HG03442 (cell line): ENCODE measurements at regions not wholly inside any gene's neighbourhood (a gene's known extent, or its start where the extent isn't known, plus 50 kb on each side); places are given as distances from the start of the nearest gene placed in this dataset.

Source experiments
- ATAC-seq: cut with Tn5 transposase; IDR thresholded peaks from one replicate; pipeline ENCODE4 v1.9.1; 2021; ENCODE audit warnings: mild to moderate bottlenecking, moderate library complexity; ENCODE audit not compliant: unreplicated experiment

DNA sequence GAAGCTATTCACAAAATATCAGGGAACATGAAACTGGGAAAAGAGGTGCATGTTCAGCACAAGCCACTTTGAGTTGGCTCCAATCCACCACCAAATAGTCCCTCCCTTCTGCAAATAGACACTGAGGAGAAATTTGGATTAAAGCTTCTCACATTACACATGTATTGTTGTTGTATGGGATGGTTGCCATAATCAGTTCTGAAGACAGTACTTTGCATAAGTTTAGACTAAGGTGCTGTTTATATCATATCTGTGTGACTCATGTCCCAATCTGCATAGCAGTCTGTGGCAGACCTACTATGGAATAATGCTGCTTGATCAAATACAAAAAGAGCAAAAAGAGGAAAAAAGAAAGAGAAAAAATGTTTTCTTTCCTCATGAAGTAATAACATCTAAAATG, 376.7 kb upstream of the DDI1 start:
- ATAC-seq = no peak

DNA sequence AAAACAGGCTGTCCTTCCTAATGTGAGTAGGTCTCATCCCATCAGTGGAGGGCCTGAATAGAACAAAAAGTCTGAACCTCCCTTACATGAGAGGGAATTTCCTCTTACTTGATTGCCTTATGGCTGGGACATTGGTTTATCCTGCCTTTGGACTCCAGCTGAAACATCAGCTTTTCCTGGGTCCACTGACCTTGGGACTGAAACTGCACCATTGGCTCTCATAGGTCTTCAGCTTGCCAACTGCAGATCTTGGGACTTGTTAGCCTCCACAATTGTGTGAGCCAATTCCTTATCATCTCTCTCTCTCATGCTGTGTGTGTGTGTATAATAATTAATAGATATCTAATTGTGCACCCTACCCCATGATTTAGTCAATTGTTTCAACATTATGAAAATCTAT, 375.3 kb upstream of the DDI1 start:
- no peak for ATAC-seq

DNA sequence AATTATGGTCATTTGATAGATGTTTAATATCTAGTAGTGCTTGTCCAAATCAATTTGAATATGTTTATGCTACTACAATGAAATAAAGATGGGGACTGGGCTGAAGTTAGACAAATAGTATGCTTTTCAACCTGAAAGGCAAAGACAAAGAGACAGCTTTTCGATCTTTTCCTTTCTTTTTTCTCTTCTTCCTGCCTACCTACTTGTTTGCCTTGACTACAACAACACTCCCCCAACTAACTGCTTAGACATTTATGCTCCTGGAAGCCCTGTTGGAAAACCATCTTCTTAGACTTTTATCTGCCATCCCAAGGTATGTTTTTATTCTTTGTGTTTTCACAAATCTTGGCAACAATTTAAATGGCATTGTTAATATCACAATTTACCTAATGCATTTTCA, 374.4 kb upstream of the DDI1 start:
- no peak for ATAC-seq

DNA sequence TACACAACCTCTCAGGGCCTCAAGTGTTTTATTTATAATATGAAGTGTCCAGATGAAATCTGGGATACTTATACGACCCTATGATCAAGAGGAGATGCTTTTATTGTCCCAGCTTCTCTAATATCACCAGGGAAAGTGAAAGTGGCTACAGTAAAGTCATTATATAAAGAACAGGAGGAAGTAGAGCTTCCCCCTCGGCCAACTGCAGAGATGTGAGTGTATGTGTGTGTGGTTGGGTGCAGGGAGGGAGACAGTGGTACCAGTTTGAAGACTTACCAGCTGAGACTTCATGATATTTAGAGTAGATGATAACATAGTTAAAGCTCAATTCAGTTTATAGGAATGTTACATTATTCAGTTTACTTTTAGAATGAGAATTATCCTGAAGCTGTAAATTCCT, 373.6 kb upstream of the DDI1 start:
- ATAC-seq = no peak

DNA sequence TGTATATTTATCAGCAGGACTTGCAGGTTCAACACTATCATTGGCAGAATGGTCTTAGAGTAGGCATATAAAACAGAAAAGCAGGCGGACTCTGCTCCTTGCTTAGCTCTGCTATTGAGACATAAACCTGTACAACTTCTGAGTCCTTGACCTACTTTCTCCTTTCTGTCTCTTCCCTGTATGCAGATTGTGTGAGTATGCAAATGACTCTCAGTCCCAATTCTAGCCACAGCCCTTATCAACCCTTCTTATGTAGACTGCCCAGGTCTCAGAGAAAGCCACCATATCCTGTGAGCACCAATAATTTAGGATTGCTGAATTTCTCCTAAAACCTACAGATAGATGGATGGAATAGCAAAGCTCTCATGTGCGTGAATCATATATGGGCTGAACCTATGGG, 367.6 kb upstream of the DDI1 start:
- ATAC-seq = no peak

DNA sequence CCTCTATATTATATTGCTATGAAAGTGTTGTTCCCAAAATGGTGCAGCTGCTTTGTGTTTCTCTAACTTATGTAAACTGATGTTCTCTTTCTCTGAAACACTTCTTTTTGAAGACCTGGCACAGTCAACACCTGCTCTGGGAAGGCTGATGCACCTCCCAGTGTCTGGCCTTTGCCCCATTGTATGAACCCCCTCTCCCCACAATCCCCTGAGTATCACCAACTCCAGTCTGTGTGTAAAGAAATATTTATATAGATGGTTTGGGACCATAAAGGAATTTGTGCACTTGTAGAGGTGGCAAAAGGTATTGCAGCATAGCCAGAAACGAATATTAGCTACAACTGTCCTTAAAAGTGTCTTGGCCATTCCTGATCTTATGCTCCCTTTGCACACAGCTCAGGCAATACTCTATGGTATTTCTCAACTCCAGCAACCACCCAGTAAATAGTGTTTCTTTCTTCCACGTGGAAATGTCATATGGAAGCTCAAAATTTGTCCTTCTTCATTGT, 365.2 kb upstream of the DDI1 start:
- ATAC-seq = no peak

DNA sequence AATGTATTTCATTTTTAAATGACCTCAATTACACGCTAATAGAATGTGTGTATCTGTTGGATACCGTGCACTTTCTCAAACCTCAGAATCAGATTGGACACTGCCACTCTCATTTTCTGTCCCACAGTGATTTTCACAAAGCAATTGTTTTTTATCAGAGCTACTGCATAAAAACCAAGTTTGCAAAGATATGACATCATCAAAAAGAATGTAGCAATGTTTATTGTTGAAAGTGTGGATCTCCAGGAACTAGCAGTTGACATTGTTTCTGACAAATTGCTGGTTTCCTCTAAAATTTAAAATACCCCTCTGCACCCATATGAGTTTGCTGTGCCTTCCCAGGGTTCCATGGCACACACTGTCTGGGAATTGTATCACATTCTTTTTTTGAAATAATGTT, 362.7 kb upstream of the DDI1 start:
- ATAC-seq = no peak

DNA sequence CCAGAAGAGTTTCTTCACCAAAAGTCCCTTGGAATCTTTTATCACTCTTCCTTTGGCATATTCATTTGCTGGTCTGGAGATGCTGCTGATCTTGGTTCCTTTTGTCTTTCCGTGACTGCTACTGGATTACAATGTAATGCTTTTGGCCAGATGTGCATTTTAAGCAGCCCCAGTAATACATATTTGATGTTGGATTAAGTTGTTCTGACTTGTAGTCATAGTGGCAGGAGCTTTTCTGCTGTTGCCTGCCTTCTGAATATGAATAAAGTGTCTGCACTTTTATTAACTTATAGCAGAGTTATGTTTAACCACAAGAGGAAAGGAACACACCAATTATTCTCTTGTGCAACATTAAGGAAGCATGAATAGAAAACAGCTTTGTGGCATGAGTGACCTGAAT, 360.0 kb upstream of the DDI1 start:
- ATAC-seq = no peak

DNA sequence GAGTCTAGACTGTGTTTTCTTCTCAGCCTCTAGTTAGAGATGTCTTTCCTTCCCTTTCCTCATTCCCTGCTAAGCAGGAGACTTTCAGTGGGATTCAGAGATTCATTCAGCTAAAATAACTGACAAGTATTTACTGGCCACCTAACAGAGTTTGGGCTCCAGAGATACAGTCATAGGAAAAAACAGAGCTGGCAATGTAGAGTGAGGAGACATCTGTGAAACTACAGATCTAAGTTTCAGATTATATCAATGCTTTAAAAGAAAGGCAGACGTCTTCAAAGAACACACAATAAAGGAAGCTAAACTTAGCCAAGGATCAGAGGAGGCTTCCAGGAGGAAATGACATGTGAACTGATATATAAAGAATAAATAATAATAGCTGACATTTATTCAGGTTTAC, 355.6 kb upstream of the DDI1 start:
- no peak for ATAC-seq

DNA sequence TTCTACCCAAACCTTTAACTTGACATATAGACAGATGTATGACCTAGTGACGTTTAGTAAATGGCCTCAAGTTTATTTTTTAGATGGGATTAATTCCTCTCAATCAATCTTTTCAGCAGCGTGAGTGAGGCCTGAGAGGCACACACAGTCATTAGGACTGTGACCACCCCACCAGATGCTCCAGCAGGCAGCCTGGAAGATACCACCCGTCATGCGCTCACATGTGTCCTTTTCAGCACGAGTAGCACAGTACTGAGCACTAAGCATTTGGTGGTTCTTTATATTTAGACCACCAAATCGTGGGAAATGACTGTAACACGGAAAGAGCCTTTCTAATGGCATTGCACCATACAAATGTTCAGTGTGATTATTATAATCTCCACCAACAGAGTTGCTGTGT, 354.6 kb upstream of the DDI1 start:
- ATAC-seq = peak; percentile 11

DNA sequence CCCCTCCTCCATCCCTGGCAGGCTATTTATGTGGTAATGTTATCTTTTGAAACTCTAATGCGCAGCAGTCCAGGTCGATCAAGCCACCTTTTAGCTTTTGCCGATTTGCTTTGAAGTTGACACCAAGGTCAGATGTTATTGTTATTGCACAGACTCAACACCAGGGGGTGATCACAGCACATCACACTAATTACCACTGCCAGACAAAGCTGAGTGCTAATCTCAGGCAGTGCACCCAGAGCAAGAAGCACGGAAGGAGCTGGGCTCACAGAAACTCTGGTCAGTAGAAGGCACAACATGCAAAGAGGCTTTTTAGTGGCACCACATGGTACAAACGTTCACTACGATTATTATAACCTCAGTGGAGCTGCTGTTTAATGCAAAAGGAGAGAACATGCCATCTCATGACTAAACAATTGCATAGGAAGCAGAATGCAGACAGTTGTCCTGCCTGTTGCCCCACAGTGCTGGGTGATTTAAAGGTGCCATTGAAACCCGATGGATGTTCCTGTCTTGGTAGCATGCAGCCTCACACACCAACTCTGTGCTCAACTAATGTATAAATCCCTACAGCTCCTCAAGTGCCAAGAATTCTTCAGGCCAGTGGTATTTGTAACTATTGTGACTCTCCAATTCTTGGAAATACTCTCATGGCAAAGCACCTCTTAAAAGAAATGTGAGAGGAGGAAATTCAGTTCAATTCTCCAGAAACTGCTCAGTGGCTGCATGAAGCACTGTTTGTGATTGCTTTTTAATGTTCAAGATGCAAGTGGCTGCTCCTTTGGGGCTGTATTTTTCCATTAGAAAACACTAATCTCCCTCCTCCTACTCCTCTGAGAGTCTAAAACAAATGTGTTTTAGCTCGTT, 353.9 kb upstream of the DDI1 start:
- ATAC-seq = peak; percentile 97

DNA sequence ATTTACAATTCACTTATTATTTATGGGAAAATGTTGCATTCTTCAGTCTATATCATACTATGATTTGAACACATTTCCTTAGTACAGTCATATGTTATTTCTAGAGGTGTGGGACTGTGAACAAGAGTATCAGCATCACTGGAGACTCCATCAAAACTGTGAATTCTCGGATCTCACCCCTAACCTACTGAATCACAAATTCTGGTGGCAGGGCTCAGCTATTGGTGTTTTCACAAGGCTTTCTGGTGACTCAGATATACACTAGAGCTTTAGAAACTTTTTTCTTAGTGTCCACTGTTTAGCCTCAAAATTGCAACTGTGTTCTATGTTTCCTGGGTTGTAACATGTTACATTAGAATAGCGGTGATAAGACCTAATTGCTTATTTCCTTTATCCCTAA, 352.9 kb upstream of the DDI1 start:
- no peak for ATAC-seq

DNA sequence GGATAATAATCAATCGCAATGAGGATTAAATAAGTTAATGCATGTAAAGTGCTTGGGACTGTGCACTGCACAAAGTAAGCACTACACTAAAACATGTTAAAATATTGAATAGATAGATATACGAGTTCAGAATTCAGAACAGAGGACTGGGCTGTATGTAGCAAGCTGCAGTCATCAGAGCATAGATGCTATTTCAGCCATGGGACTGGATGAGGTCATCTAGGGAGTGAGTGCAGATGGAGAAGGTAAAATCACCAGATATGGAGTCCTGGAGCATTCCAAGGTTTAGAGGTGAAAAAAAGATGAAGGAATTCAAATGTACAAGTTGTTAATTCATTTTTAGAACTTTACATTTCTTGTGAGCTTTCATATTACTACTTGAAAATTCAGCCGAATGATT, 347.5 kb upstream of the DDI1 start:
- no peak for ATAC-seq

DNA sequence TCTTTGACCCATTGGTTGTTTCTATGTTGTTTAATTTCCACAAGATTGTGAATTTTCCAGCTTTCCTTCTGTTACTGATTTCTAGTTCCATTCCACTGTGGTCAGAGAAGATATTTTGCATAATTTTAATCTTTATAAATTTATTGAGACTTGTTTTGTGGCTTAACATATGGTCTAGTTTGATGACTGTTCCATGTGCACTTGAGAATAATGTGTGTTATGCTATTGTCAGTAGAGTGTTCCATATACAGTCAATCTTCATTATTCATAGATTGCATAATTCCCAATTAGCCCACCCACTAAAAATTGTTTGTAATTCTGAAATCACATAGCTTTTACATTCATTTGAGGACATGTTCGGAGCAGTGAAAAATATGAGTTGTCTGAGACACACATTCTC, 346.1 kb upstream of the DDI1 start:
- ATAC-seq = no peak

DNA sequence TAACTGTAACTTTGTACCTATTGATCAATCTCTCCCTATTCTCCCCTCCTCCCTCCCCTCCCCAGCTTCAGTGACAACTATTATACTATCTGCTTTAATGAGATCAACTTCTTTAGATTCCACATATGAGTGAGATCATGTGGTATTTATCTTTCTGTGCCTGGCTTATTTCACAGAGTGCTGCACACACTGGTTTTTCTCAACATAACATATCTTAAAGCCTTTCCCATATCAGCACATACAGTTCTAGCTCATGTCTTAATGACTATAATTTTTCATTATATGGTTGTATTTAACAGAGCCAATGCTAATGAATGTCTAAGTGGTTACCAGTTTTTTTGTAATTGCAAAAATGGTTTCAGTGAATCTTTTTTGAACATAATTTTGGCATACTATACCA, 340.3 kb upstream of the DDI1 start:
- no peak for ATAC-seq

DNA sequence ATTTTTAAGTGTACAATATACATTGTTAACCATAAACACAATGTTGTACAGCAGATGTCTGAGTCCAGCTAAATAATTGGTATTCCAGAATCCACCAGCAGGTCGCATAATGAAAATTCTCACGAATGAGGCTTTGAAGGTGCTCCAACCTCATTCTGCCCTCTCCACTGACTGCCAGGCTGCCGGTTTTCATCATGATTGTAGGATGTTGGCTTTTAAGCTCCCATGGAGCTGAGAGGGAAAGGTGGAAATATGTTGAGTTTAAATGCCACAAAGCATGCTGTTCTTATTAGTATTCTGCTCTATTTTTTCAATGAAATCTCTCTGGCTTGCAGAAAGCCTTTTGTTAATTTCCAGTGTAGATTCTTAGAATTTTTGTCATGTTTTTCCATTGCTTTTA, 337.2 kb upstream of the DDI1 start:
- ATAC-seq = no peak

DNA sequence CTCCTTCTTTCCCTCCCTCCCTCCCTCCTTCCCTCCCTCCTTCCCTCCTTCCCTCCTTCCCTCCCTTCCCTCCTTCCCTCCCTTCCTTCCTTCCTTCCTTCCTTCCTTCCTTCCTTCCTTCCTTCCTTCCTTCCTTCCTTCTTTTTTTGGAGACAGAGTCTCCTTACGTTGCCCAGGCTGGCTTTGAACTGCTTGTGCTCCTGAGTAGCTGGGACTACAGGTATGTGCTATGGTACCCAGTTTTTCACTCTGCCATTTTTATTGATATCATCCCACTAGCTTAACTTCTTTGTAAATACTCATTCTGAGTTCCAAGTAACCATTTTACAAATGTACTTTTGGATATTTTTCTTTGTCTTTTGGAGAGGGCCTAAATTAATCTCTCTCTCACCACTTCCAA, 336.8 kb upstream of the DDI1 start:
- ATAC-seq = no peak

DNA sequence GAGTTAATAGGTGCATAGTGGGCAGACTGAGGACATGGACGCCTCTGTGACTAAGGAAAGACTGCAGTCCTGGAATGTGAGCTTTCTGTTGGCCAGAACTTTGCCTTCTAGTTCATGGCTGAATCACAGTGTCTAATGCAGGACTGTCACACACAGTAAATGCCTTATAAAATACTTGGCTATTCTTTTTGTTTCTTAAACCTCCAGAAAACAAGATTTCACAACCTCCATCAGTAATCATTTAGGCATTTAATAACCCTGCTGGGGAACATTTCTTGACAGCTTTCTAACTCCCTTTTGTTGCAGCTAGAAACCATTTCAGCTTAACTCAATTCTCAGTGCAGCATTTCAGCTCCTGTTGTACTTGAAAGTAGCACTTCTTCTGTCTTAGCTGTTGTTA, 335.8 kb upstream of the DDI1 start:
- no peak for ATAC-seq

DNA sequence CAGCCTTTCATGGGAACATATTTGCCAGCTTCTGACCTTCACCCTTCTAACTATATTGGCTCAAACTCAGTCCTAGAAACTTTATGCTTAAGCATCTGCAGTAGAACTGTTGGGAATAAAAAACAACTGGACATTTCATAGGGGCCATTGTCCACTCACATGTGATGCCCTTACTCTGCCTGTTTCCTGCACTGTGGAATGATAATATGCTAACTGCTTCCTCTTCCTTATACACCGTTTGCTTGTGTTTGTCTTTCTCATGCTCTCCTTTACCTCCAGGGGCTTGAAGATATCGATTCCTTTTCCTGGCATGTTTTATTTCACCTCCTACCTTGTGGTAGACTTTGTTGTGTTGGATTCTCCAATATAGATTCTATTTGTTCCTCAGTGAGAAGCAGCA, 333.0 kb upstream of the DDI1 start:
- no peak for ATAC-seq

DNA sequence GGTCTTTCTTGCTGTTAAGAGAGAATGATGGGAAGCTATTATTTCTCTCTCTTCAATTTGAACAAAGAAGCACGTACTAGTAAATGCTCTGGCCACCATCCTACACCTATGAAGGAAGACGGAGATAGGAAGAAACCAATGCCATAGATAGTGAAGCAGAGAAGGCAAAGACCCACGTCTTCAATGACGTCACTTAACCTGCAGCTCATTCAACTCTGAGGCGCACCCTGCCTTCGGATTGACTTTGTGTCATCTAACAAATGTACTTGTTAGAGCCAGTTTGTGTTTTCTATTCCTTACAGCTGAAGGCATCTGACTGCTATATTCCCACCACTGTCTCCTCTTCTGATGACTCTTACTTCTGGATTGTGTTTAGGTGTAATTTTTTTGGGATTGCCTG, 332.5 kb upstream of the DDI1 start:
- no peak for ATAC-seq

DNA sequence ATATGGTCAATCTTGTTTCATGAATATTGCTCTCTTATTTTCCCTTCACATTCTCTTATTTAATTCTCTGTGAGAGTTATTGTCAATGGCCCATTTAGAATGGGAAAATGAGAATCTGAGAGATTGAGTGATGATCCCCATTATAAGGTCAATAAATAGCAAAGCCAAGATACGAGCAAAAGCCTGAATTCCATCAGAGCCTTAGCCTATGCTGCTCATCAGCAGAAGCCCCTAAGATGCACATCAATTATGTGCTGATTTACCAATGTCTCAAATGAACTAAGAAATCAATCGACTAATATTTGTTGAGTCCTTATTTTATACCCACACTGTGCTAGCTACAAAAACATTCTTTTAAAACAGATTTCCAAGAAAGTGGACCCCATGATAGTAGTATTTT, 330.8 kb upstream of the DDI1 start:
- no peak for ATAC-seq

DNA sequence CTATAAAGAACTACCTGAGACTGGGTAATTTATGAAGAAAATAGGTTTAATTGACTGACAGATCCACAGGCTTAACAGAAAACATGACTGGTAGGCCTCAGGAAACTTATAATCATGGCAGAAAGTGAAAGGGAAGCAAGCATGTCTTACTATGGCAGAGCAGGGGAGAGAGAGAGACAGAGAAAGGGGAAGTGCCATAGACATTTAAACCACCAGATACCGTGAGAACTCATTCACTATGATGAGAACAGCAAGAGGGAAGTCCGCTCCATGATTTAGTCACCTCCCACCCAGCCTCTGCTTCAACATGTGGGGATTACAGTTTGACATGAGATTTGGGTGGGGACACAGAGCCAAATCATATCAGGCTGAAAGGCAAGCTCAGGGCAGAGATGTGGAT, 327.1 kb upstream of the DDI1 start:
- no peak for ATAC-seq

DNA sequence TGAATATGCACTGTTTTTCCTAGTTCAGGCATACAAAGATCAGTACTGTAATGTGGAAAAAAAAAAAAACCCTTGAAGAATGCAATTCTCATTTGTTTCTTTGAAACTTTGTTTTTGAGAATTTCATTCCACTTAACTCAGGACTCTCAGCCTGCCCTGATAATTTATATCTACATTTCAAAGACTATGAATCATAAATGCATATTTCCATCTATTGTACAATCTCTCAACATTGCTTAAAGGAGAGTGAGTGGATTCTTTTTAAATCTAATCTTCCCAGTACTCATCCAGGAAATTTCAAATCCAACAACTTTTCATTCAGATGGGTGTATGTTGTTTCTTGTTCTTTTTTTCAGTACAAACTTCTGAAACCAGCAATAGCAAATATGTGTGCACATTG, 322.2 kb upstream of the DDI1 start:
- no peak for ATAC-seq
